Activated CD4-positive, alpha-beta T cell treated with anti-CD3 and anti-CD28 coated beads, Interleukin-10, Interleukin-2, amounts not matched to agents 100 ng/mL and 50 ng/mL, durations not matched to agents 16 hours and 8 hours (primary cell): ENCODE measurements at regions not wholly inside any gene's neighbourhood (a gene's known extent, or its start where the extent isn't known, plus 50 kb on each side); places are given as distances from the start of the nearest gene placed in this dataset.

Experiments used
- DNase-seq: peaks from one replicate; pipeline ENCODE4 v3.0.0-alpha.2; 2020

GRCh38 chr2:211068108-211068780 lies 511.8 kb downstream of the CPS1 start:
- no peak for DNase-seq

- no peak for DNase-seq
Observed at GRCh38 chr2:211070547-211070946, 514.1 kb downstream of the CPS1 start.

- no peak for DNase-seq
Observed at GRCh38 chr2:211077216-211077767, 520.9 kb downstream of the CPS1 start.

GRCh38 chr2:211084352-211084751 lies 528.0 kb downstream of the CPS1 start:
- no peak for DNase-seq

- peak; percentile 30 for DNase-seq
Observed at GRCh38 chr2:211085056-211085680, 528.8 kb downstream of the CPS1 start.

GRCh38 chr2:211086049-211086448 lies 529.6 kb downstream of the CPS1 start:
- no peak for DNase-seq

- no peak for DNase-seq
Observed at GRCh38 chr2:211089127-211089526, 532.7 kb downstream of the CPS1 start.

- DNase-seq: no peak
Observed at GRCh38 chr2:211093743-211094303, 537.4 kb downstream of the CPS1 start.

- no peak for DNase-seq
Observed at GRCh38 chr2:211103989-211104388, 547.6 kb downstream of the CPS1 start.

- DNase-seq: no peak
Observed at GRCh38 chr2:211113334-211114175, 557.2 kb downstream of the CPS1 start.

- no peak for DNase-seq
Observed at GRCh38 chr2:211114826-211115455, 558.5 kb downstream of the CPS1 start.

- no peak for DNase-seq
Observed at GRCh38 chr2:211117026-211117425, 560.6 kb downstream of the CPS1 start.

GRCh38 chr2:211126256-211126655 lies 569.9 kb downstream of the CPS1 start:
- no peak for DNase-seq

- no peak for DNase-seq
Observed at GRCh38 chr2:211127501-211127900, 571.1 kb downstream of the CPS1 start.

- DNase-seq: no peak
Observed at GRCh38 chr2:211128287-211128686, 571.9 kb downstream of the CPS1 start.

GRCh38 chr2:211129798-211130197 lies 573.4 kb downstream of the CPS1 start:
- DNase-seq: no peak

GRCh38 chr2:211132046-211132445 lies 575.6 kb downstream of the CPS1 start:
- DNase-seq: no peak

GRCh38 chr2:211132573-211132972 lies 576.2 kb downstream of the CPS1 start:
- DNase-seq: no peak

- DNase-seq: no peak
Observed at GRCh38 chr2:211133766-211134165, 577.4 kb downstream of the CPS1 start.

GRCh38 chr2:211138551-211138950 lies 582.2 kb downstream of the CPS1 start:
- no peak for DNase-seq

- DNase-seq: no peak
Observed at GRCh38 chr2:211141646-211142045, 585.2 kb downstream of the CPS1 start.

- no peak for DNase-seq
Observed at GRCh38 chr2:211144078-211144477, 587.7 kb downstream of the CPS1 start.
